ENCODE measurements at regions not wholly inside any gene's neighbourhood (a gene's known extent, or its start where the extent isn't known, plus 50 kb on each side); places are given as distances from the start of the nearest gene placed in this dataset.
"Not testable (repeated sequence)": the region's sequence is repeated elsewhere in the genome, so short reads cannot be mapped to it uniquely, and the experiment has no call there.

- TF ChIP-seq CTCF (IDR thresholded peaks at IDR 0.05; ENCODE audit: insufficient read depth, low read length, poor library complexity, severe bottlenecking); EZH2phosphoT487 (conservative IDR thresholded peaks at IDR 0.05; ENCODE audit: low read length): not testable (repeated sequence)
Observed at GRCh38 chr21:28472543-28472942, 520.1 kb downstream of the LTN1 start.
